ENCODE measurements at regions not wholly inside any gene's neighbourhood (a gene's known extent, or its start where the extent isn't known, plus 50 kb on each side); places are given as distances from the start of the nearest gene placed in this dataset.

DNA sequence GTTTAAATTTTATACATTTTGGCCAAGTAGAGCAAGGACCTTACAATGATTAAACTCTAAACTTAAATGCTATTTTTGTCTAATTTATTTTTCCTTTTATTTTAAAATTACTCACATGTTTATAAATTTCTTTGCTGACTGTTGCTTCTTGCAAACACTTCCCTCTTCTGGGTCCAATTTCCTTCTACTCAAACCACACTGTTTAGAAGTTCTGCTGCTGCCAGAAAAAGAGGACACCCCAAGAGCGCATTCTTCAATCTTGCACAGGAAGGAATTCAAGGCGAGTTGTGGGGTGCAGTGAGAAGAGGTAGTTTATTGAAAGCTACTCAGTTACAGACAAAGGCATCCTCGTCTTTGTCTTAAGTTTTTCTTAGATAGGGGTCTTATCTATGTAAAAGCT lies 88.5 kb upstream of the NEK7 start:
- TF ChIP-seq, protein P1, sequence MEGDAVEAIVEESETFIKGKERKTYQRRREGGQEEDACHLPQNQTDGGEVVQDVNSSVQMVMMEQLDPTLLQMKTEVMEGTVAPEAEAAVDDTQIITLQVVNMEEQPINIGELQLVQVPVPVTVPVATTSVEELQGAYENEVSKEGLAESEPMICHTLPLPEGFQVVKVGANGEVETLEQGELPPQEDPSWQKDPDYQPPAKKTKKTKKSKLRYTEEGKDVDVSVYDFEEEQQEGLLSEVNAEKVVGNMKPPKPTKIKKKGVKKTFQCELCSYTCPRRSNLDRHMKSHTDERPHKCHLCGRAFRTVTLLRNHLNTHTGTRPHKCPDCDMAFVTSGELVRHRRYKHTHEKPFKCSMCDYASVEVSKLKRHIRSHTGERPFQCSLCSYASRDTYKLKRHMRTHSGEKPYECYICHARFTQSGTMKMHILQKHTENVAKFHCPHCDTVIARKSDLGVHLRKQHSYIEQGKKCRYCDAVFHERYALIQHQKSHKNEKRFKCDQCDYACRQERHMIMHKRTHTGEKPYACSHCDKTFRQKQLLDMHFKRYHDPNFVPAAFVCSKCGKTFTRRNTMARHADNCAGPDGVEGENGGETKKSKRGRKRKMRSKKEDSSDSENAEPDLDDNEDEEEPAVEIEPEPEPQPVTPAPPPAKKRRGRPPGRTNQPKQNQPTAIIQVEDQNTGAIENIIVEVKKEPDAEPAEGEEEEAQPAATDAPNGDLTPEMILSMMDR (IDR thresholded peaks at IDR 0.05), result no peak
- no peak for TF ChIP-seq POLR2A (IDR thresholded peaks at IDR 0.05)

Measured in lower leg skin (tissue), 3 donors.